ENCODE measurements at regions not wholly inside any gene's neighbourhood (a gene's known extent, or its start where the extent isn't known, plus 50 kb on each side); places are given as distances from the start of the nearest gene placed in this dataset.

- no peak for TF ChIP-seq CTCF (IDR thresholded peaks at IDR 0.05; ENCODE audit: low read depth, low read length)
- TF ChIP-seq MYC (IDR thresholded peaks at IDR 0.05; ENCODE audit: low read depth, low read length), result no peak
- no peak for TF ChIP-seq POLR2A (IDR thresholded peaks at IDR 0.05; ENCODE audit: extremely low read depth, insufficient read length)
These were observed 194.2 kb upstream of the MAGI2 start for GRCh38 chr7:79647711-79648110.

Data from NB4 (cell line).